ENCODE measurements at regions not wholly inside any gene's neighbourhood (a gene's known extent, or its start where the extent isn't known, plus 50 kb on each side); places are given as distances from the start of the nearest gene placed in this dataset.

- no peak for TF ChIP-seq SP1 (IDR thresholded peaks at IDR 0.05)
- TF ChIP-seq ARNT (IDR thresholded peaks at IDR 0.05) = no peak
- TF ChIP-seq ELF4 (IDR thresholded peaks at IDR 0.05) = no peak
- no peak for TF ChIP-seq CTBP1 (IDR thresholded peaks at IDR 0.05; ENCODE audit: borderline replicate concordance)
- TF ChIP-seq TARDBP (IDR thresholded peaks at IDR 0.05) = no peak
These were observed 184.3 kb upstream of the LINGO1 start for GRCh38 chr15:77816983-77817382.

All from HEK293T (cell line).